Liver (tissue), 8 donors: ENCODE measurements at regions not wholly inside any gene's neighbourhood (a gene's known extent, or its start where the extent isn't known, plus 50 kb on each side); places are given as distances from the start of the nearest gene placed in this dataset.

ENCODE experiments used
- DNase-seq: peaks from one replicate; pipeline ENCODE4 v3.0.0-alpha.2; 2017; ENCODE audit warnings: low spot score
- H3K27ac ChIP-seq, 2 donors: one replicate each; pipeline ENCODE4 v1.7.0; 2013; ENCODE audit warnings: inconsistent platforms in 2 of 2, low read length in 2 of 2, control low read depth in 1 of 2, low read depth in 1 of 2, mild to moderate bottlenecking in 1 of 2
- H3K27me3 ChIP-seq, 4 donors: one replicate each; pipeline versions ENCODE4 v1.6.1 to v1.7.0; 2013; ENCODE audit warnings: low read length in 3 of 4, inconsistent platforms in 1 of 4, mild to moderate bottlenecking in 1 of 4, moderate library complexity in 1 of 4; ENCODE audit not compliant: control insufficient read depth in 4 of 4, insufficient read depth in 4 of 4
- H3K36me3 ChIP-seq, 4 donors: one replicate each; pipeline versions ENCODE4 v1.6.1 to v1.7.0; 2013; ENCODE audit warnings: low read length in 3 of 4, mild to moderate bottlenecking in 3 of 4, low read depth in 1 of 4, moderate library complexity in 1 of 4; ENCODE audit not compliant: control insufficient read depth in 4 of 4, insufficient read depth in 3 of 4
- H3K4me1 ChIP-seq, 4 donors: one replicate each; pipeline versions ENCODE4 v1.6.1 to v1.7.0; 2013; ENCODE audit warnings: low read length in 3 of 4, mild to moderate bottlenecking in 3 of 4, moderate library complexity in 1 of 4; ENCODE audit not compliant: control insufficient read depth in 4 of 4, insufficient read depth in 4 of 4
- H3K4me3 ChIP-seq, 3 donors: one replicate each; pipeline versions ENCODE4 v1.6.1 to v1.7.0; 2013; ENCODE audit warnings: low read length in 3 of 3, control low read depth in 1 of 3, low read depth in 1 of 3, mild to moderate bottlenecking in 1 of 3
- H3K9ac ChIP-seq, 2 donors: one replicate each; pipeline ENCODE4 v1.7.0; 2013; ENCODE audit warnings: low read length in 2 of 2, mild to moderate bottlenecking in 2 of 2, moderate library complexity in 2 of 2, control low read depth in 1 of 2, low read depth in 1 of 2
- H3K9me3 ChIP-seq, 4 donors: one replicate each; pipeline versions ENCODE4 v1.6.1 to v1.7.0; 2013; ENCODE audit warnings: low read length in 3 of 4; ENCODE audit not compliant: control insufficient read depth in 4 of 4
- ATF3 ChIP-seq: IDR thresholded peaks from 2 replicates; pipeline ENCODE4 v1.6.1; 2016; ENCODE audit warnings: antibody characterized with exemption
- CTCF ChIP-seq: fragments of 150-350 bp; IDR thresholded peaks from 2 replicates; pipeline ENCODE4 v1.5.1; 2017; ENCODE audit warnings: improper control_type of control experiment, low read depth, low read length; ENCODE audit not compliant: missing input control
- EGR1 ChIP-seq, 2 donors: IDR thresholded peaks; 2 replicates each; pipeline ENCODE4 v1.6.1; 2016 to 2018; ENCODE audit warnings: antibody characterized with exemption in 2 of 2, low read depth in 2 of 2
- FOXA1 ChIP-seq: IDR thresholded peaks from 2 replicates; pipeline ENCODE4 v1.6.1; 2016; ENCODE audit warnings: antibody characterized with exemption
- FOXA2 ChIP-seq: IDR thresholded peaks from 2 replicates; pipeline ENCODE4 v1.6.1; 2016; ENCODE audit warnings: antibody characterized with exemption
- GABPA ChIP-seq, 2 donors: IDR thresholded peaks in 1 of 2; conservative IDR thresholded peaks in 1 of 2; 2 replicates each; pipeline ENCODE4 v1.6.1; 2016; ENCODE audit warnings: antibody characterized with exemption in 2 of 2, mild to moderate bottlenecking in 1 of 2, moderate library complexity in 1 of 2
- HNF4A ChIP-seq, 2 donors: conservative IDR thresholded peaks; 2 replicates each; pipeline ENCODE4 v1.6.1; 2016; ENCODE audit warnings: antibody characterized with exemption in 2 of 2, mild to moderate bottlenecking in 2 of 2
- HNF4G ChIP-seq: IDR thresholded peaks from 2 replicates; pipeline ENCODE4 v1.6.1; 2016; ENCODE audit warnings: antibody characterized with exemption
- JUND ChIP-seq, 2 donors: IDR thresholded peaks; 2 replicates each; pipeline ENCODE4 v1.6.1; 2016; ENCODE audit warnings: antibody characterized with exemption in 2 of 2
- MAX ChIP-seq: IDR thresholded peaks from 2 replicates; pipeline ENCODE4 v1.6.1; 2016; ENCODE audit warnings: antibody characterized with exemption
- NR2F2 ChIP-seq: IDR thresholded peaks from 2 replicates; pipeline ENCODE4 v1.6.1; 2016; ENCODE audit warnings: antibody characterized with exemption
- RAD21 ChIP-seq, 2 donors: IDR thresholded peaks; 2 replicates each; pipeline ENCODE4 v1.6.1; 2016; ENCODE audit warnings: antibody characterized with exemption in 2 of 2, mild to moderate bottlenecking in 2 of 2
- REST ChIP-seq: IDR thresholded peaks from 2 replicates; pipeline ENCODE4 v1.6.1; 2016; ENCODE audit warnings: antibody characterized with exemption, mild to moderate bottlenecking
- RXRA ChIP-seq, 2 donors: IDR thresholded peaks; 2 replicates each; pipeline ENCODE4 v1.6.1; 2017 to 2018; ENCODE audit warnings: antibody characterized with exemption in 2 of 2, mild to moderate bottlenecking in 1 of 2
- SP1 ChIP-seq: IDR thresholded peaks from 2 replicates; pipeline ENCODE4 v1.6.1; 2018; ENCODE audit warnings: antibody characterized with exemption, mild to moderate bottlenecking
- TAF1 ChIP-seq: conservative IDR thresholded peaks from 2 replicates; pipeline ENCODE4 v1.6.1; 2016; ENCODE audit warnings: antibody characterized with exemption, mild to moderate bottlenecking
- YY1 ChIP-seq: IDR thresholded peaks from 2 replicates; pipeline ENCODE4 v1.6.1; 2016; ENCODE audit warnings: antibody characterized with exemption, mild to moderate bottlenecking
- ZBTB33 ChIP-seq: IDR thresholded peaks from 2 replicates; pipeline ENCODE4 v1.6.1; 2016; ENCODE audit warnings: antibody characterized with exemption
- WGBS: extraction: QIAGEN DNeasy Blood & Tissue Kit; methylation state at CpG from one replicate; pipeline ENCODE4 v1.1.7; 2013; 5-methylcytosine and 5-hydroxymethylcytosine counted together
- donor health status: healthy.
- donor health status: healthy.
- donor health status: healthy.
- donor health status: healthy.
- donor health status: healthy.

GRCh38 chr16:8372141-8372540 is 218.2 kb downstream of the TMEM114 start:
- WGBS: 79% methylated on average over 3 of the region's 3 CpGs
- TF ChIP-seq YY1: no peak
- no peak for TF ChIP-seq HNF4A (conservative IDR thresholded peaks at IDR 0.05)
- no peak for TF ChIP-seq SP1
- no peak for TF ChIP-seq ZBTB33
- no peak for TF ChIP-seq MAX
- no peak for TF ChIP-seq EGR1 (IDR thresholded peaks at IDR 0.05; ENCODE audit: low read depth in 2 of 2)
- TF ChIP-seq RAD21 (IDR thresholded peaks at IDR 0.05): no peak
- TF ChIP-seq FOXA2: no peak
- no peak for TF ChIP-seq CTCF
- no peak for TF ChIP-seq ATF3
- TF ChIP-seq JUND (IDR thresholded peaks at IDR 0.05): no peak
- TF ChIP-seq TAF1: no peak
- TF ChIP-seq FOXA1: no peak
- no peak for TF ChIP-seq REST
- TF ChIP-seq RXRA (IDR thresholded peaks at IDR 0.05): no peak
- no peak for TF ChIP-seq NR2F2
- no peak for TF ChIP-seq HNF4G
- no peak for TF ChIP-seq GABPA (IDR thresholded peaks at IDR 0.05 in 1 of 2, conservative IDR thresholded peaks at IDR 0.05 in 1 of 2)
- DNase-seq: no peak
- Histone ChIP-seq H3K9me3 (no peaks in the 10 kb centered on the region), H3K36me3 (no peaks in the 10 kb centered on the region), H3K27ac (no peak overlapping the region), H3K27me3 (no peaks in the 10 kb centered on the region), H3K9ac (no peak overlapping the region), H3K4me3 (no peak overlapping the region), H3K4me1 (no peaks in the 10 kb centered on the region)
